WERI-Rb-1 (cell line): ENCODE measurements at regions not wholly inside any gene's neighbourhood (a gene's known extent, or its start where the extent isn't known, plus 50 kb on each side); places are given as distances from the start of the nearest gene placed in this dataset.

Source experiments
- DNase-seq: peaks from one replicate; pipeline ENCODE4 v3.0.0-alpha.2; 2020
- H3K27ac ChIP-seq: fragments of 250-450 bp; sonication (Bioruptor Pico); 2 replicates; pipeline ENCODE4 v1.5.1; 2020; ENCODE audit warnings: mild to moderate bottlenecking, moderate library complexity
- H3K27me3 ChIP-seq: fragments of 250-450 bp; sonication (Bioruptor Pico); 2 replicates; pipeline ENCODE4 v1.5.1; 2021; ENCODE audit warnings: mild to moderate bottlenecking, low read depth, moderate library complexity; ENCODE audit not compliant: insufficient read depth, severe bottlenecking
- H3K36me3 ChIP-seq: fragments of 250-450 bp; sonication (Bioruptor Pico); 2 replicates; pipeline ENCODE4 v1.5.1; 2020; ENCODE audit warnings: mild to moderate bottlenecking, moderate library complexity
- H3K4me3 ChIP-seq: 2 replicates; pipeline ENCODE4 v1.5.1; 2011; ENCODE audit warnings: low read depth, mild to moderate bottlenecking, control low read depth, low read length
- H3K9me3 ChIP-seq: fragments of 250-450 bp; sonication (Bioruptor Pico); 2 replicates; pipeline ENCODE4 v1.5.1; 2021; ENCODE audit warnings: mild to moderate bottlenecking, moderate library complexity; ENCODE audit not compliant: severe bottlenecking
- TF ChIP-seq, protein P1 (sequence below): IDR thresholded peaks from 2 replicates; pipeline ENCODE4 v1.5.1; 2011; ENCODE audit warnings: low read depth, mild to moderate bottlenecking, control low read depth, inconsistent platforms, low read length

DNA sequence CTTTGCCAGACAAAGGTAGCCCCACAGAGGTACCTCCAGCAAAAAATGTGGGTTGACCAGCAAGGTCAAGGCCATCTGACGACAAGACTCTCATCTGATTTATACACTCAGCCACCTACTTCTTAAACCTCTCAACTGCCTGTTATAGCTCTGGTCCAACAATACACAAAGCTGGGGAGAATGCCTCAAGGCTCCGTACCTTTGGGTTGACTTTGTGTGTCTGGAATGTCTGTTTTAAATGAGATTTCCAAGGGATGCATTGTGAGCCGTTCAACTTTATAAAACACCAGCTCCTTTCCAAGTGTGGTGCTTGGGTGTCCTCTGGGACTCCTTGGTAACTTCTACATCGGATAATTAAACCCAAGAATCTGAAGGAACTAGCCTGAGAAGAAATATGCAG, 167.0 kb upstream of the RPL34 start:
- Histone ChIP-seq H3K27me3 (no peaks in the 10 kb centered on the region), H3K9me3 (no peaks in the 10 kb centered on the region), H3K36me3 (no peaks in the 10 kb centered on the region), H3K27ac (no peak overlapping the region), H3K4me3 (no peak overlapping the region)
- TF ChIP-seq, protein P1, sequence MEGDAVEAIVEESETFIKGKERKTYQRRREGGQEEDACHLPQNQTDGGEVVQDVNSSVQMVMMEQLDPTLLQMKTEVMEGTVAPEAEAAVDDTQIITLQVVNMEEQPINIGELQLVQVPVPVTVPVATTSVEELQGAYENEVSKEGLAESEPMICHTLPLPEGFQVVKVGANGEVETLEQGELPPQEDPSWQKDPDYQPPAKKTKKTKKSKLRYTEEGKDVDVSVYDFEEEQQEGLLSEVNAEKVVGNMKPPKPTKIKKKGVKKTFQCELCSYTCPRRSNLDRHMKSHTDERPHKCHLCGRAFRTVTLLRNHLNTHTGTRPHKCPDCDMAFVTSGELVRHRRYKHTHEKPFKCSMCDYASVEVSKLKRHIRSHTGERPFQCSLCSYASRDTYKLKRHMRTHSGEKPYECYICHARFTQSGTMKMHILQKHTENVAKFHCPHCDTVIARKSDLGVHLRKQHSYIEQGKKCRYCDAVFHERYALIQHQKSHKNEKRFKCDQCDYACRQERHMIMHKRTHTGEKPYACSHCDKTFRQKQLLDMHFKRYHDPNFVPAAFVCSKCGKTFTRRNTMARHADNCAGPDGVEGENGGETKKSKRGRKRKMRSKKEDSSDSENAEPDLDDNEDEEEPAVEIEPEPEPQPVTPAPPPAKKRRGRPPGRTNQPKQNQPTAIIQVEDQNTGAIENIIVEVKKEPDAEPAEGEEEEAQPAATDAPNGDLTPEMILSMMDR: no peak
- DNase-seq: no peak

DNA sequence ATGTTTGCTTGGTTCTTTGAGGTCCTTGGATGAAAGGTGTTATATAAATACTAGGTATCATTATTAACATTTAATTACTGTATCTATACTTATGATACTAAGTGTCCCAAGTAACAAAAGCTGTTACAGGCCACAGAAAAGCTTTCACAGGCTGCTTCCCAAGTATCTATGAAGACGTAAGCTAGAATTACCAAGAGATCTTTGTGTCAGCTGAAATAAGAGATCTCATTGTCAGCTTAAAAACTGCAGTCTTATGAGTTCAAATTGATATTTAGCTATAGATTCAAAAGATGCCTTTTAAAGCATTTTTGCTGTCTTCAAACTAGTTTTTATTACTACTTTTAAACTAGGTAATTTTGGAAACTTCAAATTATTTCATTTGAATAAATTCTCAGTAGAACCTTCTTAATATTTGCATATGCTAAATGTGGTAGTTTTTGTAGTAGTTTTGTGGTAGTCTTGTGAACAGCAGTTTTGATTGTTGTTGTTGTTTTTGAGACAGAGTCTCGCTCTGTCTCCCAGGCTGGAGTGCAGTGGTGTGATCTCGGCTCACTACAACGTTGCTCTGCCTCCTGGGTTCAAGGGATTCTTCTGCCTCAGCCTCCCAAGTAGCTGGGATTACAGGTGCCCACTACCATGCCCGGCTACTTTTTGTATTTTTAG, 170.0 kb upstream of the RPL34 start:
- Histone ChIP-seq H3K27ac (no peak overlapping the region), H3K27me3 (peaks cover 5% of the 10 kb centered on the region), H3K36me3 (no peaks in the 10 kb centered on the region), H3K9me3 (no peaks in the 10 kb centered on the region), H3K4me3 (no peak overlapping the region)
- TF ChIP-seq, protein P1: no peak
- no peak for DNase-seq

DNA sequence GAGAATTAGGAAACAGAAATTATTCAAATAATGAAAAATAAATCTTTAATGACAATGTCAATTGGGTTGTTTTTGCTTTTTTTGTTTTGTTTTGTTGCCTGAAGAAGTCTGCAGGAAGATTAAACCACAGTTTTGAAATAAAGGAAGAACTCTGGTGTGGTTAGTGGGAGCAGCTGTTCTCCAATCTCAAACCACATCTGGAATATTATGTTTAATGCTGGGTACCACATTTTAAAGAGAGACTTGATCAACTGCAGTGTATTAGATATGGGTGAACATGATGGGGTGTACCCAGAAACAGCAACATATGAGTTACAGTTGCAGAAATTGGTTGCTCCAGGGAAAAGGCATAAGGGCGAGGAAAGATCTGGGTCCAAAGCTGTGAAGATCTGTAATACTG, 171.2 kb upstream of the RPL34 start:
- no peaks in the 10 kb centered on the region for H3K9me3 ChIP-seq
- H3K27ac ChIP-seq: no peak overlapping the region
- H3K27me3 ChIP-seq: peaks cover 5% of the 10 kb centered on the region
- no peak overlapping the region for H3K4me3 ChIP-seq
- H3K36me3 ChIP-seq: no peaks in the 10 kb centered on the region
- DNase-seq: no peak
- TF ChIP-seq, protein P1: no peak

- H3K27me3 ChIP-seq: peaks cover 5% of the 10 kb centered on the region
- no peaks in the 10 kb centered on the region for H3K9me3 ChIP-seq
- TF ChIP-seq, protein P1: no peak
- H3K36me3 ChIP-seq: no peaks in the 10 kb centered on the region
- no peak overlapping the region for H3K27ac ChIP-seq
- DNase-seq: no peak
- H3K4me3 ChIP-seq: no peak overlapping the region
Measured at GRCh38 chr4:108446556-108446955, 173.8 kb upstream of the RPL34 start.

DNA sequence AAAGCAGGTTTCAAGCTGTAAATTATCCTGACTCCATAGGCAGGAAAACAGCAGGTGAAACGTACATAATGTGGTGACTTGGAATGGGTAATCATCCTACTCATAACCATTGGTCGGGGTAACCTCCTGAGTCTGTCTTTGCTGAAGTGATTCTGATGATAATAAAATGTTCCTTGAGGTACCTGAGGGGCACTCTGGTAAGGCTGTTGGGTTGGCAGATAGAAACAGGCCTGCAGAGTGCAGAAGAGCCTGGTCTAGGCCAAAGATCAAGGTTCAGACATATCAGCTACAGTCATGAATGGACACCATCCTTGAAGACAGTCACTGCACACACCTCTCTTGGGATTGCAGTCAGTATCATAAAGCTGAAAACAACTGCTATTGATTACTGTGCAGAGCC, 174.7 kb upstream of the RPL34 start:
- no peak for DNase-seq
- H3K27me3 ChIP-seq: peaks cover 5% of the 10 kb centered on the region
- TF ChIP-seq, protein P1: no peak
- no peaks in the 10 kb centered on the region for H3K36me3 ChIP-seq
- H3K27ac ChIP-seq: no peak overlapping the region
- peaks cover 2% of the 10 kb centered on the region for H3K9me3 ChIP-seq
- no peak overlapping the region for H3K4me3 ChIP-seq

GRCh38 chr4:108443585-108443984, 176.8 kb upstream of the RPL34 start:
- no peak for DNase-seq
- Histone ChIP-seq H3K36me3 (no peaks in the 10 kb centered on the region), H3K27ac (no peak overlapping the region), H3K4me3 (no peak overlapping the region), H3K9me3 (peaks cover 2% of the 10 kb centered on the region), H3K27me3 (peaks cover 5% of the 10 kb centered on the region)
- TF ChIP-seq, protein P1: no peak
